GM19372 (cell line): ENCODE measurements at regions not wholly inside any gene's neighbourhood (a gene's known extent, or its start where the extent isn't known, plus 50 kb on each side); places are given as distances from the start of the nearest gene placed in this dataset.
"Not testable (repeated sequence)": the region's sequence is repeated elsewhere in the genome, so short reads cannot be mapped to it uniquely, and the experiment has no call there.

Source experiments
- ATAC-seq: cut with Tn5 transposase; IDR thresholded peaks from one replicate; pipeline ENCODE4 v1.9.1; 2021; ENCODE audit warnings: mild to moderate bottlenecking, low read depth, moderate library complexity; ENCODE audit not compliant: unreplicated experiment

DNA sequence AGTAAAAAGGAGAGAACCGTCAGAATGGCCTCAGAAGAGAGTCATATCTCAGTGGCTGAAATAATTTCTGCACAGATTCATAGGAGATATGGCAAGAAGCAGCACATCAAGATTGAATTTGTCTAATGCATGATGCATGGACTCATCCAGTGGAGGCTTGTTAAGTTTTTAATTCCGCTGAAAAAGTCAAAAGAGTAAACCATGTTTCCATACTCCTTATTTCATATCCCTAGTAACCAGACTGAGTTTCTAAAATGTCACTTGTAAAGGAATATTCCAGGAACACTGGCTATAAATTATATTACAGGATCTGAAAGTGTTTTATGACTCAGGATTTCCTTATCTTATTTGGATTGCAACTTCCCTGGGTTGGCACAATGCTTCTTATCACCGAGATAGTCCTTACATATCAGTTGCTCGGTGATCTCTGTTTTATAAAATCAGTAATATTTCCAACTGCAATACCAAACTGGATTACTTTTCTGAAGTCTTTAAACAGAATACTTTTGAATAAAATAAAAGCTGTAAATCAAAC is 180.2 kb upstream of the TSC22D1 start:
- no peak for ATAC-seq

DNA sequence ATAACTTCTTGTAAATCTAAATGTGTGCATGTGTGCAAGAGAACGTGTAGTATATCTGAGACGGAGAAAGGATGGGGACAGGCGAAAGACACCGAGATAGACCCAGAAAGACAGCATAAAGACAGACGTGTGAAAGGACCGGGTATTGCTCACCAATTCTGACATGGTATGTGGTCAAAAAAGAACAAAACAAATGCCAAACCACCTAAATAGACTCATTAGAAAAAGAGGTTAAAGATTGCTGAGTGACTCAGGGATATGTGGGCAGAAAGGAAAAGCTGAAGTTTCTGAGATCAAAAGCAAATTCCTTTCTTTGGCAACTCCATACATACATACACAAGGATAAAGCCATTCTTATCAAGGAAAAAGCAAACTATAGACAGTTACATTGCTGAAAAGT is 179.7 kb upstream of the TSC22D1 start:
- no peak for ATAC-seq

DNA sequence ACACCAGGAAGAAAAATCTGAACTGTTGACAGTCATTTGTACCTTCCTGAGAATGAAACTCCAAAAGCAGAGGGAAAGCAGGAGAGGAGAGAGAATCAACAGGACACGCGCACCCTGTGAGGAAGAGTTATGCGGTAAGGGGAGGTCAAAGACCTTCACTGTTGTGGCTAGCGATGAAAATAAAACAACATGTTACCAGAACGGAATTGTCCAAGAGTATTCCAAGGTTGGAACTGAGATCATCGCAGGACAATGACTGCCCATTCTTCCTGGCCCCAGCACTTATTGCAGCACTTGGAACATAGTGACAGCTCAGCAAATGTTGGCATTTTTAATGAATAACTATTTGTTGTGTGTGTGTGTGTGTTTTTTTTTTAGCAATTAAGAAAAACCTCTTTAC is 176.0 kb upstream of the TSC22D1 start:
- no peak for ATAC-seq

DNA sequence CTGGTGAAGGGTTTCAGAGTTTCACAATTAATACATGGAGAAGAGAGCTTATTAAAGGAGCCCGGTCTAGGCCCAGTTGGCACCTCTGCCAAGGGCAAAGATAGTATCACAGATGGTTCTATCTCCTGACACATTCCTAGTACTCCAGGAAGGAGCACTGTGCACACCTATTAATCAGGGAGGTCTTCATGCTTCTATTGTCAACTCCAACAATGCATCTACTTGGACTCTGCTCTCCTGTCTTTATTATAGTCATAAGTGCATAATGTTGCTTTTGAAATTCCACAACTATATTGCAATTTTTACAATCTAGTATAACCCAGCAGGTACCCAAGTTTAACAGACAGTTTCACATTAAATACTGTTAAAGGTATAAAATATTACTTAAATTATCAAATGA is 174.5 kb upstream of the TSC22D1 start:
- no peak for ATAC-seq

DNA sequence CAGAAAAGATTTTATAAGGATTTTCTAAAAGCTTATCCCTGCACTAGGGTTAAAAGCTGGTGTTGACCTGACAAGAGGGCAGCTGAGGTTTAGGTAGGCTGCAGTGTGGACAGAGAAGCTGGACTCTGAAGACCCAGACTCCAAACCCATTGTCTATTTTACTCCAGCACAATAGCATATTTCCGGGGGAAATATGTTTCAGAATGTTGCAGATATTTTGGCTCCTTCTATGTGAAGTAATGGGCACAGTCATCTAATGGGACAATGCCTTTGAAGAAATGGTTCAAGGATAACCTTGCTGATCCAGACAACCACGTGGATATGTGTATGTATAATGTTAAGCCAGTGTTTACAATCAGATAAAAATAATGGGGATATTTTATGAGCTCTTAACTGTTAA is 173.8 kb upstream of the TSC22D1 start:
- no peak for ATAC-seq

DNA sequence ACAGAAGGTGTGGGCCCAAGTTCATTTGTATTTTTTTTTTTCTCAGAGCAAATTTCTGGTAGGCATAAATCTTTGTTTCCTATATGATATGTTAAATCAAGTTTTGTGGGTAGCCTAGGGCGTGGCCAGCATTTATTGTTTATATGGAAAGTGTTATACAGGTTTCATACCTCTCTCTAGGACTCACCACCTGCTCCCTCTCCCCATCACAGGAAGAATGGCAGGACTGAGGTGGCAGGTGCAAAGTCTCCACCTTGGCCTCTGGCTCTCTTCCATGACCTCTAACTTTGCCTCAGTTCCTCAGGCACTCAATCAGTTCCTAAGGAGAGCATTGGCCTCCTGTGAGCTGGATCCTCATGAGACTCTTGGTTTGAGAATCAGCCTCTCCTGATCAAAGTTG is 172.3 kb upstream of the TSC22D1 start:
- ATAC-seq = no peak

DNA sequence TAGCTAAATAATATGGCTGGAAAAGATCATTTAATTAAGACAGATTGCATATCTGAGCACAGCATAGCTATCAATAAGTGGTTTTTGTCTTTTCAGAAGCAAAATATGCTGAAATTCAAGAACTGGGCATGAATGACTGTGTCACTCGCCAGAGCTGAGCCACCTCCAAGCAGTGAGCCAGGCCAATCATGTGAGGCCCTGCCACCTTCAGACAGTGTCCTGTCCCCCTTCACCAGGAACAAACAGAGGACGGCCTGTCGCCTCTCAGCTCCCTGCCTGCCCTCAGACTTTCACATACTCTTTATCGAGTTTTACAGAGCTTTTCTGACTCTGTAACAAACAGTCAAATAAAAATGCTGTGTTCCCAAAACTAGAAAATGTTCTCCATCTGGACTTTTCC is 171.0 kb upstream of the TSC22D1 start:
- ATAC-seq = no peak

DNA sequence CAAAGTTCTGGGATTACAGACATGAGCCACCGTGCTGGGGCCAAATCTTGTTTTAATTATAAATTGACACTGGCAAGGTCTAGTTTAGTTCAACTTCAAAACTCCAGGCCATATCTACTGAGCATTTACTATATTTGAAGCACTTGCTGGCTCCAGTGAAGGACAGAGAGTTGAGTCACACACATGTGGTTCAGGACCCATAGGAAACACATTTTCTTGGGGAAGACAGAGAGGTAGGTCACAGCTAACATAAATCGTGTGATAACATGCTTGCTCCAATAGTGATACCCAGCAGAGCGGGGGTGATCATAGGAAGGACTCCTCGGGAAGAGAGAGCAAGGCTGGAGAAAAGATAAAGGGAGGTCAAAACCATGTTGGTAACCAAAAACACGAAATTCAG is 170.6 kb upstream of the TSC22D1 start:
- no peak for ATAC-seq

DNA sequence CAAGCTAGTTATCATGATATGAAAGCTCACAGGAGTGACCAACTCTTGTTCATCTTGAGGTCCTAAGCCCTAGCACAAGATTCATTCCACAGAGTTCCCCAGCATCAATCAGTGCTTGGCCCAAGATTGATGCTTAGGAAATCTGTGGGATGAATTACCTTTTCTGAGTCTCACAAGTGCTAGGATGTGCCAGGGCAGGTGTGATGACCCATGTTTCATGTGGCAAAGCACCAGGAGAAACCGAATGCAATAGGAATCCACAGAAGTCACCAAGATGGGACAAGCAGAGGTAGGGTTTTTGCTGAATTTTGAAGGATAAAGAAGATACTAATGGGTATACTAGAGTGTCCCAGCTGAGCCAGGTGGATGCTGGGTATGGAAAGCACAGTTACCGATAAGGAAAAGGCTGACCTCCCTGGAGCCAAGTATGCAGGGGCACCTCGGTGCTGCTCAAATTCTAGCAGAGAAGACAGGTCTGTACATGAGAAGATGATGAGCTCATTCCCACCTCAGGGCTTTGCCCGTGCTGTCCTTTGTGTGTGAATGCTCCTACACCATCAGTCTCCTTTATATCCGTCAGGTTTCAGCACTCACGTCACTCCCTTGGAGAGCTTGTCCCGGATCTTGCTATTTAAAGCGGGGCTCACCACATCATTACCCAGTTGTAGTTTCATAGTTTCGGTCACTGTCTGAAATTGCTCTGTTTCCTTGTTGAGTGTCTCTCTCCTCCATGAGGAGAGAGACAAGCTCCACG is 168.9 kb upstream of the TSC22D1 start:
- no peak for ATAC-seq

DNA sequence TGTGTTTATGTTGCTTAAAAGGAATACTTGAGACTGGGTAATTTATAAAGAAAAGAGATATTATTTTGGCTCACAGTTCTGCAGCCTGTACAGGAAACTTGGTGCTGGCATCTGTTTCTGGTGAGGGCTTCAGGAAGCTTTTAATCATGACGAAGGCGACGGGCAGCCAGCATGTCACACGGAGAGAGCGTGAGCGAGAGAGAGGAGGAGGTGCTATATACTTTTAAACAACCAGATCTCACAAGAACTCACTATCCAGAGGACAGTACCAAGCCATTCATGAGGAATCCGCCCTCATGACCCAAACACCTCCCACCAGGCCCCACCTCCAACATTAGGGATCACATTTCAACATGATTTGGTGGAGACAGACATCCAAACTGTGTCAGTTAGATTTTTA is 163.4 kb upstream of the TSC22D1 start:
- no peak for ATAC-seq

DNA sequence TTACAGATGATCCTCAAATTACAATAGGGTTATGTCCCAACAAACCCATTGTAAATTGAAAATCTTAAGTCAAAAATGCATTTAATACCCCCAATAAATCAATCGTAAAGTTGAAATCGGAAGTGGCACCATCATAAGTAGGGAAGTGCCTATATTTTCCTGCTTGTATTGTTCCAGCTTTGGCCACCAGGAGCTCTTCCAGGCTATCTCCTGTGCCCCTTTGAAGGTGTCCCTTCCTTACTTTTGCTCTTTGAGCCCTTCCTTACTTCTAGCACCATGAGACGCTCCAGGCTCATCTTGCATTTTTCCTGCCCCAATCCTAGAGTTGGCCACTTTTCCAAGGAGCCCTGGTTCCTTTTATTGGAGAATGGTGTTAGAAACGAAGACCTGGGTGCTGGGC is 163.0 kb upstream of the TSC22D1 start:
- no peak for ATAC-seq

DNA sequence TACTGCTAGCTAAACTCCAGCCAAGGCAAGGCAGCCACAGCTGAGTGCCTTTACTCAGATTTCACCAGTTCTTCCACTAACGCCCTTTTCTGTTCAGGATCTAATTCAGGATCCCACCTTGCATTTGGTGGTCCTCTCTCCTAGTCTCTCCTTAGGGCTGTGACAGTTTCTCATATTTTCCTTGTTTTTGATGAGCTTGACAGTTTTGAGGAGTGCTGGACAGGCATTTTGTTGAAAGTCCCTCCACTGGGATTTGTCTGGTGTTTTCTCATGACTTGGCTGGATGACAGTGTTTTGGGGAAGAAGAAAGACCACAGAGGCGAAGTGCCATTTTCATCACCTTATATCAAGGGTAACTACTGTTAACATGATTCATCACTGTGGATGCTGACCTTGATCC is 162.3 kb upstream of the TSC22D1 start:
- ATAC-seq = no peak

DNA sequence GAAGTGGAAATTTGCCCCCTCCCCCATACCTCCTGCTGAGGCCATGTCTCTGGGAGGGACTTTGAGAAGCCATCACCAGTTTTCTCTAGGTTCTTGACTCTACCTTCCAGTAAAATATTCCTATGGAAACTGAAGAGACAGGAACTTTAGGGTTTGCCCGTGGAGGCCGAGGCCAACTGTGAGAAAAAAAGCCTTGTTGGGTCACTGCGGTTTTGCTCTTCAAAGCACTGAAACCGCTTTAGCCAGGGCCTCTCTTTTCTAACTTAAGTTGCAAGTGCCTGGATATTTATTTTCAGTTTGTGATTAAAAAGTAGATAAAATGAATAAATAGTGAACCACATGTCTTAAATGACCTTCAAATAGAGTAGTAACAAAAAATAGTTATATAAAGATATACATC is 159.7 kb upstream of the TSC22D1 start:
- ATAC-seq = no peak

DNA sequence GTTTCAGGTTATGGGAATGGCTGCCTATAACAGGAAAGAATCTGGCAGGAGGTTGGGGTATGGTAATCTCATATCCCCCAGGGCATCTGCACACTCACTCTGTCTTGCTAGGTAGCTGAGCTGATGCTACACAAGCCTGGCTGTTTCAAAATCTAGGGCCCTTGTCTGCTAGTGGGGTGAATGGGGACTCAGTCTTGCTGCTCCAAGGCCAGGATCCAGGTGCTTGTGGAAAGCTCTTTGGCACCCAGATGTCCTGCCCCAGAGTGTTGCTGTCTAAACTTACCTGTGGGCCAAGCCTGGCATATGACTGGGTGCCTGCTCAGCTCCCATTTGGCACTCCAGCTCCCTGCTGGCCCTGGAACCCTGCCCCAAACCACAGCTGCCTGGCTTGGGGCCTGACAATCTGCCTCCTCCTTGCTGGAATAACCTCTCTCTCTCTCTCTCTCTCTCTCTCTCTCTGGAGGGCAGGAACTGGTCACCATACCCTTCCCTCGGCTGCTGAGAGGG is 158.1 kb upstream of the TSC22D1 start:
- ATAC-seq = no peak

DNA sequence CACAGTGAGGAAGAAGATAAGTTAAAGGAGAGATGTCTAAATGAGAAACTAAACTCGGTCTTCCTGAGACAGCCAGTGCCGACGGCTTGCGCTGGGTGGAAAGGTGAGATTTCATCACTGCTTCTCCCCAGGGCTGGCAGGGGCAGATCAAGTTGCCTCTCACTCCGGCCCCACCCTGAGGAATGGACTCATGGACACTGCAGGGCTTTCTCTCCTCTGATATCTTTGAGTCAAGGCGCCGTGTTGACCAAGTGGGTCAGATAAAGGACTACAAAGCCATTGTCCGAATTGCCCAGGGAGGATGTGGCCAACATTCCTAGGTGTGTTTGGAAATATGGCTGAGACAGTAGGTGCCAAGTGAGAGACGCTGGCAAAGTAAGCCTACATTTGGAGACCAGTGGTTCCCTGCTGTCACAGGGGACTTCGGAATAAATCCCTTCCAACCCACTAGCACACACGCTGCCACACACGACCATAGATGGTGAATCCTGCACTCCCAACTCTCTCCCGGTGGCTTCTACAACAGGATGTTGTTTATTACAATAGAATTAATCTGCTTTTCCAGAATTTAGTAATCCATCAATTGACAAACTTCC is 156.5 kb upstream of the TSC22D1 start:
- no peak for ATAC-seq

DNA sequence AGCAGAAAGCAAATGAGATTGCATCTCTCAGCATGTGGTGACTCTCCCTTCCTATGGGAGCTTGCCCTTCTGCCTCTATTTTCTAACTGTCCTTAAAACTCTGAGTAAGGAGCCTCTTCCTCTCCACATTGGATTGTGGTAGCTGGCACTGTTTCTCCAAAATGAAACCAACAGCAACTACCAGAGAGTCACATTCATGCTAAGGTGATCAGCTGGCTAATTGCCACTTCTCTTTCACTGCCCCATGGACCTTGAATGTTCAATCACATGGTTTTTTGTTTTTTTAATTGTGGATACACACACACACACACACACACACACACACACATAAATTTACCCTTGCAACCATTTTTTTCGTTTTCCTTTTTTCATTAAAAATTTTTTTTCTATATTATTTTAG is 154.7 kb upstream of the TSC22D1 start:
- ATAC-seq = no peak

DNA sequence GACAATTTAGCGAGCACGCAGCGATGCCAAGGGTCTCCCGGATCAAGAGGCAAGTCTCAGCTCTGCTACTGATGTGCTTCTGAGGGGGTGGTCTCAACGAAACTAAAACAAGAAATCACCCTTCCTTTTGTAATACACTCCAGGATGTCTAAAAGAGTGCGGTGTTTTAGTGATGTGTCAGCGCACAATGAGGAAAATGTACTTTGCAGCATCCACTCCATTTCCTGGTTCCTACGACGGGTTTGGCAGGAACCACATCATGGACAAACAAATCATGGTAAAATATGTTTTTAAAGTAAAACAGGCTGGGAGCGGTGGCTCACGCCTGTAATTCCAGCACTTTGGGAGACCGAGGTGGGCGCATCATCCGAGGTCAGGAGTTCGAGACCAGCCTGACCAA is 154.0 kb upstream of the TSC22D1 start:
- ATAC-seq = no peak

DNA sequence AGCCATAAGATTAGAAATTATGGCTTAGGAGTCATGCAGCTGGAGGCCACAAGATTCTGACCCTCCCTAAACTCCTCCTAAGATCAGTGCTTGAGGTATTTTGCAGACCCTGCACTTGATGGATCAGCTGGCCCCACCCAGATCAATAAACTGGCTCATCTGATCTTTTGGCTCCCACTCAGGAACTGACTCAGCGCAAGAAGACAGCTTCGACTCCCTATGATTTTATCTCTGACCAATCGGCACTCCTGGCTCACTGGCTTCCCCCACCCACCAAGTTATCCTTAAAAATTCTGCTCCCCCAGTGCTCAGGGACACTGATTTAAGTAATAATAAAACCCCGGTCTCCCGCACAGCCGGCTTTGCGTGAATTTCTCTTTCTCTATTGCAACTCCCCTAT is 151.5 kb upstream of the TSC22D1 start:
- not testable (repeated sequence) for ATAC-seq

DNA sequence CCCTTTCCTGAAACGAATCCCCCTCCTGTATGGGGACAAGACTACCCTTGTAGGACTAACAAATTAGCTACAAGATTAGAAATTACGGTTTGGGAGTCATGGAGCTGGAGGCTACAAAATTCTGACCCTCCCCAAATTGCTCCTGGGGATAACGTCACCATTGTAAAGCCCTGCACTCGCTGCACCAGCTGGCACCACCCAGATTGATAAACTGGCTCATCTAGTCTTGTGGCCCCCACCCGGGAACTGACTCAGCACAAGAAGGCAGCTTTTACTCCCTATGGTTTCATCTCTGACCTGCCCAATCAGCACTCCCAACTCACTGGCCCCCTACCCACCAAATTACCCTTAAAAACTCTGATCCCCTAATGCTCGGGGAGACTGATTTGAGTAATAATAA is 150.6 kb upstream of the TSC22D1 start:
- no peak for ATAC-seq

DNA sequence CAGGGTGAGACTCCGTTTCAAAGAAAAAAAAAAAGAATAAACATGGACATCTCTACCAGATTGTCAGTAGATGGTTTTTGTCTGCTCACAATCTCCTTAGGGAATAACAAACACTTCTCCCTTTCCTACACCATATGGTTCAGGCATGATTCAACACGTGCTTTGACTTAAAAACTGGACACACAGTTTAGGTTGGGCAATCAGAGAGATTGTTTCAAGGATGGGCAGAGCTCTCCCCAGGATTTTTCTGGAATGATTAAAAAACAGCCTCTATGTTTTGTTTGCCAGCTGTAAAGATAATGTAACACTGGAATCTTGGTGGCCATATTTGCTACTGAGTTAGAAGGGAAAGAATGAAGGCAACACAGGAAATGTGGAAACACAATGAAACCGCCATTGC is 150.1 kb upstream of the TSC22D1 start:
- ATAC-seq = no peak

DNA sequence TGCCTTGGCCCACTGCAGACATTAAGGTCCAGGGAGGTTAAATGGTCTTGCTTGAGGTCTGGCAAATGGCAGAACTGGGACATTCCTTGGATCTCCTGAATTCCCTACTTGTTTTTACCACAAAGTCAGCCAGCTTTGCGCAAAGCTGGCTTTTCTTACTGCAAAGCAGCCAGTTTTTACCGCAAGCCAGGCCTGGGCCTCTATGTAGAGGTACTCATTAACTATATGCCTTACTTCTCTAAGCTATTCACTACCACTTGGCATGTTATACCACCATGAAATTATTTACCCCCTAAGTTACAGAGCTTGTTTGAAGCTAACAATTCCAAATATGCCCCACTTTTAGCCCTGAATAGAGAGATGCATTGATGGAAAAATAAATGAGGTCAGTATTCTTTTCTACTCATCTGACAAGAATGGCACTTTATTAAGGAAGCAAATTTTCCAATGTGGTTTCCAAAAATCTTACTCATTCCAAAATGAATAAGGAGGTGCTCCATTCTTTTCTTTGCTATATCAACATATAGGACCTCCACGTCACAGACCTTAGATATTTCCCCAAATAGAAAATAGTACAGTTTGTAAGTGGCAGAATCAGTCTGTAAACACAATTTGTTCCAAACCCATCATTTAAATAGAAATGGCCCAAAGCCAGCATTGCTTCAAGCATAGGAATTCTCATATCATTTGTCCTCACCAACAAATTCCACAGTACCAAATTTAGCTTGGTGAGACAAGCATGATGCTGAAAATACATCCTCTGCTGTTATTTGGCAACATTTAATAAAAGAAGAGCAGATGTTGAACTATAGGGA is 143.9 kb upstream of the TSC22D1 start:
- ATAC-seq = no peak
